ENCODE measurements at regions not wholly inside any gene's neighbourhood (a gene's known extent, or its start where the extent isn't known, plus 50 kb on each side); places are given as distances from the start of the nearest gene placed in this dataset.

DNA sequence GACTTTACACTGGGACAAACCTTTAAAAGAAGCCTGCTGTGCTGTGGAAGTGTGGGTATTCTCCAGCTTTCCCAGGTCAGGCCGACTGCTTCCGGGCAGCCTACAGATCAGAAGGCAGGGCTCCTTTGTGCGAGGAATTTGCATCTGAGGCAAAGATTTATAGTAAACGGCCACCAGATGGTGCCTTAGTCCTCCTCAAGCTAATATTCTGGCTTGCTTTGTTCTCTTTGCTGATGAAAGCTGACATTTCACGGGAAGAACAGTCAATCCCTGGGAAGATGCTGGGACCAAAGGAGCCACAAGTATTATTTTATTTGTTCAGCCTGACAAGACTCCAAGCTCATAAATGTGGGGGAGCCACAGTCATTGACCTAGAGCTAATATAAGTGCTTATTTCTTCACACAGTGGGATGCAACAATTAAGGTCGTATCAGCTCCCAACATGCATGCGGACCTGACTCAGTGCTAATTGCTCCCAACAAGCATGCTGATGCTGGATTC lies 120.7 kb upstream of the TRIM2 start:
- TF ChIP-seq, protein P1, sequence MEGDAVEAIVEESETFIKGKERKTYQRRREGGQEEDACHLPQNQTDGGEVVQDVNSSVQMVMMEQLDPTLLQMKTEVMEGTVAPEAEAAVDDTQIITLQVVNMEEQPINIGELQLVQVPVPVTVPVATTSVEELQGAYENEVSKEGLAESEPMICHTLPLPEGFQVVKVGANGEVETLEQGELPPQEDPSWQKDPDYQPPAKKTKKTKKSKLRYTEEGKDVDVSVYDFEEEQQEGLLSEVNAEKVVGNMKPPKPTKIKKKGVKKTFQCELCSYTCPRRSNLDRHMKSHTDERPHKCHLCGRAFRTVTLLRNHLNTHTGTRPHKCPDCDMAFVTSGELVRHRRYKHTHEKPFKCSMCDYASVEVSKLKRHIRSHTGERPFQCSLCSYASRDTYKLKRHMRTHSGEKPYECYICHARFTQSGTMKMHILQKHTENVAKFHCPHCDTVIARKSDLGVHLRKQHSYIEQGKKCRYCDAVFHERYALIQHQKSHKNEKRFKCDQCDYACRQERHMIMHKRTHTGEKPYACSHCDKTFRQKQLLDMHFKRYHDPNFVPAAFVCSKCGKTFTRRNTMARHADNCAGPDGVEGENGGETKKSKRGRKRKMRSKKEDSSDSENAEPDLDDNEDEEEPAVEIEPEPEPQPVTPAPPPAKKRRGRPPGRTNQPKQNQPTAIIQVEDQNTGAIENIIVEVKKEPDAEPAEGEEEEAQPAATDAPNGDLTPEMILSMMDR (IDR thresholded peaks at IDR 0.05): peak in 5 of 6 experiments; percentile 32 to 71 (median 57)
- TF ChIP-seq POLR2A (IDR thresholded peaks at IDR 0.05): no peak

Data from thyroid gland (tissue), 4 donors.